SKM-1 treated with dmso at 0.1 percent for 144 hours (cell line): ENCODE measurements at regions not wholly inside any gene's neighbourhood (a gene's known extent, or its start where the extent isn't known, plus 50 kb on each side); places are given as distances from the start of the nearest gene placed in this dataset.
"Not testable (repeated sequence)": the region's sequence is repeated elsewhere in the genome, so short reads cannot be mapped to it uniquely, and the experiment has no call there.

Experiments used
- DNase-seq: peaks from one replicate; lab custom pipeline; 2025; ENCODE audit not compliant: unreplicated experiment; lab: John Stamatoyannopoulos, UW

DNA sequence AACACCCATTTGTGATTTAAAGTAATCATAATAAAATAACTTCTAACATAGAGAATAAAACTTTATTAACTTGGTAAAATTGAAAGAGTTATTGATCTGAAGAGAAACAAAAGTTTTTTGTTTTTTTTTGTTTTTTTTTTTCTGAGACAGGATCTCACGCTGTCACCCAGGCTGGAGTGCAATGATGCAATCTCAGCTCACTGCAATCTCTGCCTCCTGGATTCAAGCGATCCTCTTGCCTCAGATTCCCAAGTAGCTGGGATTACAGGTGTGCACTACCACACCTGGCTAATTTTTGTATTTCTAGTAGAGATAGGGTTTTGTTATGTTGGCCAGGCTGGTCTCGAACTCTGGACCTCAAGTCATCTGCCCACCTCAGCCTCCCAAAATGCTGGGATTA is 116.5 kb upstream of the SPATA31D4 start:
- DNase-seq: not testable (repeated sequence)

DNA sequence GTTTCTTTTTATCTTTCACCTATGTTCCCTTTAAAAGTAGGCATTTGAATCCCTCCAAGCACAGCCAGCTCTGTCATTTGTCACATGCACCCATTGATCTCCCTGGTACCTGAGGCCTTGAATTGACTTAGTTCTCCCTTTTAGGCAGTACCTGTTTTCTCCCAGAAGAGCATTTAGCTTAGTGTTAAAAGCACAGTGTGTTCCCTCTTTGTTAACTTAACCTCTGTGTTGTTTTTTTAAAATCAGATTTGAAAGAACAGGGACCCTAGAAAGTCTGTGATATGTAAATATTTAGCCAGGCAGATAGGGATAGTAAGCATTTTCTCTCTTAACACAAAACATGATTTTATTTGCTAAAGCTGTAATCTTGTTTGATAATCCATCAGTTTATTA is 113.8 kb upstream of the SPATA31D4 start:
- DNase-seq: no peak

DNA sequence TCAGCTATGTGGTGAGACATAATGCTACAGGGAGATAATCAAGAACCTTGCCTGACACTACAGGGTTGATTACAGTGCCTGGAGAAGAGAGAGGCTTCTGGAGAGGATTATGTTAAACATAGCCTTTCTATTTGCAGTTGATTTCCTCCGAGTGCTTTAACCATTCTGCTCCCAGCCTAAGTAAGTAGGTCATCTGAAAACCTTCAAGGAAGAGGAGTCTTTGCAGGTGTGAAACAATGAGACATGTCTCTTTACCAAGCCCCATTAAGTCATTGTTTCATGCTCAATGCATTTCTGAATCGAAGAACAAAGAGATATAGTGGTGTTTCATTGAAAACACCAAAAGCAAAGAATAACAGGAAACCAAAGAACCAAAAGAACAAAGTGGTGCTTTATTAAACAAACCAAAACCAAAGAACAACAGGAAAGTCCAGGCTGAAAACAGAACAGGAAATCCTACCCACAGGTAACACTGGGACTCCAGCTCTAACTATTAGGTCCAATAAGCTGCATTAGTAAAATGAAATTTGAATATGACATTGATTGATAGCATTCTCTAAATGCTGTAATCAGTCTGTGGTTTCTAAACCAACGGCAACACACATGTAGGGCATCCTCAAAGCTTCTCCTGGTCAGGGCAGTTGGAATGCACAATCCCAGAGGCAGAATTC is 113.3 kb upstream of the SPATA31D4 start:
- DNase-seq: no peak

DNA sequence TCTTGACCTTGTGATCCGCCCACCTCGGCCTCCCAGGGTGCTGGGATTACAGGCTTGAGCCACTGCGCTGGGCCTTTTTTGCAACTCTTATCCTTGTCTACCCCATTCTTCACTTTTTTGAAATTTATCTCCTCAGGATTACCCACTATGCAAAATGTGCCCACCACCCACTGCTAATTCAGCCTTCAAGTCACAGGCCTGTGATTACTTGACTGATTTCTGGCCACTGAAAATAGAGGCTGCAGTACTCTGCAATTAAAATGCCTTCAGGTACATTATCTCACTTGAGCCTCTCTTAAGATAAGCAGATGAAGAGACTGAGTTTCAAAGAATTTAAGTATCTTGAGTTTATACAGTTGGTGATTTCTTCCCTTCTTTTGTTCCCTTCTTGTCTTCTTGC is 112.4 kb upstream of the SPATA31D4 start:
- no peak for DNase-seq

DNA sequence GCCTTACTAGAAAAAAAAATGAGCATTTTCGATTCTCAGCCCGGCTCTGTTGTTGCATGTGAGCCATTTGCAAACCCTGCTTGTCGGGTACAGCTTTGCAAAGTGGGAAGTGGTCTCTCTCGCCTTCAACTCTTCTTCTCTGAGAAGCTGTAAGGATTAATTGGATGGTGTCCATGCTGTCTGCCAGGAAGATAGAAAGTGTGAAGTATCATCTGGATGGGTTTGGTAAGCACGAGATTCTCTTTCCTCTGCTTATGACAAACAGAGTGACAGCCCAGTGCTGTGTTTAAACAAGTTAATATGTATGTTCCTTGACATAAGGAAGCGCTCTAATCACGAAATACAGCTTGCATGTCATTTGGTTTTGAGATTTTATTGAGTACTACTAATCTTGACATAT is 109.1 kb upstream of the SPATA31D4 start:
- no peak for DNase-seq

DNA sequence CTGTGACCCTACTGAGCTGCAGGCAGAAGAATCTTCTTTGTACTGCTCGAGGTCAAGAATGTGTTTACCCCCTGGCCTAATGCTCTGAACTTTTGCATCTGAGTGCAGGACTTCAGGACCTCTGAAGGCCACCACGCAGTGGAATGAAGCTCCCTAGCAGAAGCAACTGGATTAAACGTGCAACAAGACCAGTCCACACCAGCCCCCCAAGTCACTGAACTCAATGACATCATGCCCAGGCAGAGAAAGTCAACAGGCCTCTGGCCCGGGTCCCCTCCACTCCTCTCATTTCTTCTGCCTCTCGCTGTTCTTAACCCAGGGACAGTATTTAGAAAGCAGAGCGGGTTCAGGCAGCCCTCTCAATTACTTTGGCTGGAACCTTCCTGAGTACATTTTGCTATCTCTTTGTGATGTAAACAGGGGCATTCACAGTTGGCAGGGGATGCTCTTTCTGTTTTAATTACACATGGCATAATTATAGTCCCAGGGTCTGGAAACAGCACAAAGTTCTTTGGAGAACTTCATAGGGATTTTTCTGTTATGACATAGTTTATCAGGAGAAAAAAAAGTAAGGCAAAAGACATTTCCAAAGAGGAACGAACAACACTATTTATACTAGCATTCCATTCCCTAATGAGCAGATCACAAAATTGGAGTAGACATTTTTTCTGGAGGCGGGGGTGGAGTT is 108.2 kb upstream of the SPATA31D4 start:
- DNase-seq: no peak

DNA sequence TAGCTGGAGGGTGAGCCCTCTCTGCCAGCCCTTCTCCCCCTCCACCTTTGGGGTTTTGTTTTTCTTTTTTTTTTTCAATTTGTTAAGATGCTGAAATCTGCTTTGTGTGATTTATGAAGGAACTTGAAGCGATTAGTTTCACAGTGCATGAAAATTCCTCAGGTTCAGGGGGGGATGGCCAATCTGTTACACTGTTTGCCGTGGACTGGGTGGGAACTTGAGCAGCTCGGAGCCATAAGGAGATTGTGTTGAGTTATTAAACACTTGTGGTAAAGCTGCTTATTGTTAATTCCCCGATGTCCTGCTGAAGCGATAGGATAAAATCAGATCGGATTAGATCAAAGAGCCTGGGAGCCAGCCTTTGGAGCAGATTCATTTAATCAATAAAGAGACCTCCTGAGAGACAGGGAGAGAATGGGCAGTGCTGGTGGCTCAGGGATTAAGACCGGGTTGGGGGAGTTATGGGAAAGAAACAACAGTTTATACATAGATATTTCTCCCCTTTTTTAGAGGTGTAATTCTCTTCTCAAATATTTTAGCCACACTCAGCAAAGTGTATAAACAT is 105.8 kb upstream of the SPATA31D4 start:
- DNase-seq: no peak

DNA sequence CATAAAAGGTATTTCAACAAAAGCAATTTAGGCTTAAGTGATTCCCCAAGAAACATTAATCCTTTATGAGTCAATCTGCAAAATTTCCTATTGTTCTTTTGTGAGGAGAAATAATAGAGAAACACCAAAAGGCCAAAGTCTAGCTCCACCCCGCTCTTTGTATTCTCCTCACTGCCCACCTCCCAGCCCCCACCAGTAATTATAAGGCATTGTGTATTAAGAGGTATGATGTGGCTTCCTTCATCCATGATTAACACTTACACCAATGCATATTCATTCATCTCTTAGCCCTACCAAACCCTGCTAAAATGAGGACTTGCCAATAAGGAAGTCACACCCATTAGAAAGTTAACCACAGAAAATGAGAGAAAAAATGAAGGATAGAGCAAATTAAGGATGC is 105.3 kb upstream of the SPATA31D4 start:
- DNase-seq: no peak

DNA sequence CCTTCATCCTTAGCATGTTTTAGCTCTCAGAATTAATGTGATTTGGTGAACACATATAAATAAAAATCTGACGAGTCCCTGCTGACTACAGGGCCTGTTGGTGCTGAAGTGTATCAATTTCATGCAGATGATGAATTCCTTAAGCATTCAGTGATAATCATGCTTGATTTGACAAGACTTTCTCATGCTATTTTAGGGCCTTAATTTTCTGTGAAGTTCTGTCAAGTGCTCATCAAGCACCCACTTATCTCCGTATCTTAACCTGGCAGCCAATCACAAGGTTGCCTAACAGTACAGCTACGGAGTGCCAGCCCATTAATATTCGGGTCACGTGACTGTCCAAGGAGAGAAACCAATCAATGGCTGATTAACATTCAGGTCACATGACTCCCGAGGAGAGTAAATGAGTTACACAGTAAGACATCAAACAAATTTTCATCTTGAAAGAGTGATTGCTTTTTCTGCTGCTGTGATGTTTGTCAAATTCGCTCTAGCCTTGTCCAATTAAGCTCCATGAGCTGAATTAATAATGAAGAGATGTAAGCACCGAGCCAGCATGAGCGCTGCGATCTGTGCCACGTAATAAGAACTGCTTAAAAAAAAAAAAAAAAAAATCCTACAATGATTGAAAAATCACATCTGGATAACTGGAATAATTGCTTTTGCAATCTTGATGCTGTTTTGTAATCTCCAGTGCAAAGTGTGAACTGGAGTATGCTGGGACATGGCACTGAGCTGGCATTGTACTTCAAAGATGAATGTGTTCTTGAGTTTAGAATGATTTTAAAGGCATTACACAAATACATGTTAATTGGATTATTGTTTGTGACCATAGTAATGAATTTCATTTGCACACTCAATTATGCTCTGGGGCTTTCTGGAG is 104.3 kb upstream of the SPATA31D4 start:
- no peak for DNase-seq

DNA sequence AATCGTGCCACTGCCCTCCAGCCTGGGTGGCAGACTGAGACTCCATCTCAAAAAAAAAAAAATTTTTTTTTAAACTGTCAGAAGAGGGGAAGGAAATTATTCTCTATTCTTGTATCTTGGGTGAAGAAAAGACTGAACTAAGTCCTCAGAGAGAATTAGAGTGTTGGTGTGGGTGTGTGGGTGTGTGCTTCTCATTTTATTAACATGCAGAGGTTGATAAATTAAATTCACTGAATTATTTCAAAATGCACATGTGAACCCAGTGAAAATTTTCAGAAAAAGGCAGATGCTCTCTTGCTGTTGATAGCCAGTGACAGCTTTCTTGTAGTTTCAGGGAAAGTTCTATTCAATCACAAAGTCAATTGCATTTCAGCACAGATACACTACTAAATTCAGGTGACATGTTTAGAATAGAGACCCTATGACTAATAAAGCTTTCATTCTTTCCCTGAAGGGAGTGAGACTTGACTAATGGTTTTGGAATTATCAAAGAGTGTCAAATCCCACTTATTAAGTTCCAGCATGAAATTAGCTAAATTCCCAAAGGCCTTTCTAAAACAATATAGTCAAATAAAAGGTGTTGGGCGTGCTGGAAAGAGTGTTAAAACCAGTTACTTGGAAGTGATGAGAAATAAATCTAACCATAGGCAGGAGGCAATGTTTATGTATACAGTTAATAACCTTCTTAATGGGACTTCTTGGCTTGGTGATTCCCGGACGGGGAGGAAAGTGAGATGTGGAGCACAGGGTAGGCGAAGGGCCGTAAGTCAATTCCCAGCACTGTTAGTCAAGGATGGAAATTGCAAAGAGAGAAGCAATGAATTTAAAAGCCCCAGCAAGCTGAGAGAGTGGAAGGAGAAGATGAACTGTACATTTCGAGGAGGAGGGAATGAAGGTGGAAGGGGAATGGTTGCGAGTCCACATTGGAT is 103.2 kb upstream of the SPATA31D4 start:
- DNase-seq: no peak

DNA sequence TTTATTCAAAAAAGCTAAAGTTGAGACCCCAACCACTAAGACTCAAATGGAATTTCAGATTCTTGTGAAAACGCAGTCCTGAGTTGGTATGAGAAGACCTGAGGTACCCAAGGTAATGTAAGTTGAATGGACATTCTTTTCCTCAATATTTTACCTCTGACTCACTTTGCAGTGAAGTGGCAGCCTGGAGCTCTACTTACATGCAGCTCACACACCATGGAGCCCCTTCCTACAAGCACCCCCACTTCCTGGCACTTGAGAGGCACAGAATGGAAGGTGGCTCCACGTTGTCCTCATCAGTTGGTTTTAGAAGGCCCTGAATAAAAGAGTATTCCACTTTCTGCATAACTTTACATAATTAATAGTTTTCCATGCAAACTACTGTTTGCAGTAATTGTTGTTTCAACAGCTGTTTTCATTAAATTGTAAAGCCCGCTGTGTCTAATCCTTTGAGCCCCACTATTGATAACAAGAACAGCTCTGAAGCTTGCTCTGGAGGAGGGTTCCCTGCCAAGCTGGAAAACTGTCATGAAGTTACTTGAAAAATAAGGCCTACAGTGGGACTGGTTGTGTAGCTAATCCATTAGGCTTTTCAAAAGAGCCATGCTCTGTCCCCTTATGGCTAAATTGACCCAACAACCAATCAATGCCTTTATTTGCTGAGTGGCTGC is 102.2 kb upstream of the SPATA31D4 start:
- no peak for DNase-seq

DNA sequence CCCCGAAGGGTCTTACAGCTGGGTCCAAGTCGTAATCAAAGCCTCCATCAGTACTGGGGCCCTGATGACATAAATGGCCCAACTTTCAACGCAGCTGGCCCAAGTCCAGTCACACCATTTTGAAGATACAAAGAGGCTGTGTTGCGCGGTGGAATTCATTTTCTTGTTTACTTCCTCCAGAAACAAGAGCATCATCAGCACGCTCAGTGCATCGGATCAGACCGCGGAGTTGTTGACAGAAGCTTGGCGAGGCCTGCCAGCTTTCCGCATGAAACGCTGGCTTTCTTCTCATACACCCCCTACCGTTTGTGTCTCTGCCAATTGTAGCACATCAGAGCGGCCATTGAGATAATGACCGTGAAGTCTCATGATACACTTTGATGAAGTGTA is 101.7 kb upstream of the SPATA31D4 start:
- no peak for DNase-seq

DNA sequence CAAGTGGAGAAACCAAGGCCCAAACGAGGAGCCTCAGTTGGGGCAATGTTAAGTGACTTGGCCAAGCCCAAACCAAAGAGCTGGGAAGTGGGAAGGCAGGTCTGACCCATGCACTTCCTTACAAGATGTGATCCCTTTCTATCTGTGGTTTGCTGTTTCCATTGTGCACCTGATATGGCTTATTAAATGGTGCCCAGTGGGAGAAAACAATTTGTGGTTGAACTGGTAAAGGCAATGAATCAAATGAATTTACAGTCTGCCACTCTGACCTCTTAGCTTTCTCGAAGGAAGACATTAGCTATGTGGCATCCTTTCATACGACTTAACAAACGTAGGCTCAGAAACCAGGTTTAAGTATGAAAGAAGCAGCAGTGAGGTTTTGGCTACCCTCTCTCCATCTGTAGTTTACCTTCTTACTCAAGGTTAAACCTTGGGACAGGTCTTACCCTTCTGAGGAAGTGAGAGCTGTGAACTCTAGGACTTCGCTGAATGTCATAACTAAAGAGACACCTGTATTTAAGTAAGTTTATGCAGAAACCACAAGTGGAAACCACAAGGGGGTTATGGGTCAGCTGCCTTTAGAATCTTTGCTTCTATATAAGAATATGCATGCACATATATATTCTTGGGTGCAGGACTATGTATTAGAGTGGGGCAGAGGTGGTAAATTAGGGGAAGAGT is 100.5 kb upstream of the SPATA31D4 start:
- DNase-seq: no peak

DNA sequence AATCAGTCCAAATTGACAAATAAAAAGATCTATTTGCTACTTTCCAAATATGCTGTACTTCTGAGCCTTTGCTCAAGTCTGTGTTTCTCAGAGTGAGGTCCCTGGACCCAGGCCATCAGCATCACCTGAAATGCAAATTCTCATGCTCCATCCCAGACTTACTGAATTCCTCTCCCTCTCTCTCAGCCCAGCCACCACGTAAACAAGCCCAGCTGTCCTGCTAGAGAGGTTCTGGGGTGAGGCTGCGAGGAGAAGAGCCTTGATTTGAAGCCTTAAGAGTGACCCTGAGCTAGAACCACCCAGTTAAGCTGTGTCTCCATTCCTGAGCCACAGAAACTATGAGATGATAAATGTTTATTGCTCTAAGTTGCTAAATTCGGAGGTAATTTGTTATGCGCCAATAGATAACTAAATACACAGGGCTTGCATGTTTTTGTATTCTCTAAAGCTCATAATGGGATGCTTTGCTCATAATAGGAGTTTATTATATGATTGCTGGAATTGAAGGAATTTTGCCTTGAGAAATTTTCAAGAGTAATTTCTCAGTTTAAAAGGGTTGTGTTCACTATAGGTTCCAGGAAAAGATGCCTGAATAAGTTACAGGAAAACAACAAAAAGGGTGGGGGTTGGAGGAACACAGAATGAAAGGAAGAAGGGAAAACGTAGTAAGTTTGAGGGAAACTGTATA is 98.9 kb upstream of the SPATA31D4 start:
- no peak for DNase-seq

DNA sequence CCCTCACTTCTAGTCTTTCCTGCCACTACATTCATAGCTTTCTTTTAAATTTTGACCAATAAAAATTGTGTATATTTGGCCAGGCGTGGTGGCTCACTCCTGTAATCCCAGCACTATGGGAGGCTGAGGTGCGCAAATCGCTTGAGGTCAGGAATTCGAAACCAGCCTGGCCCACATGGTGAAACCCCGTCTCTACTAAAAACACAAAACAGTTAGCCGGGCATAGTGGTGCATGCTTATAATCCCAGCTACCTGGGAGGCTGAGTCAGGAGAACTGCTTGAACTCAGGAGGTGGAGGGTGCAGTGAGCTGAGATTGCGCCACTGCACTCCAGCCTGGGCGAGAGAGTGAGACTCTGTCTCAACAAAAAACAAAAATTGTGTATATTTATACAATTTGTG is 97.8 kb upstream of the SPATA31D4 start:
- not testable (repeated sequence) for DNase-seq

DNA sequence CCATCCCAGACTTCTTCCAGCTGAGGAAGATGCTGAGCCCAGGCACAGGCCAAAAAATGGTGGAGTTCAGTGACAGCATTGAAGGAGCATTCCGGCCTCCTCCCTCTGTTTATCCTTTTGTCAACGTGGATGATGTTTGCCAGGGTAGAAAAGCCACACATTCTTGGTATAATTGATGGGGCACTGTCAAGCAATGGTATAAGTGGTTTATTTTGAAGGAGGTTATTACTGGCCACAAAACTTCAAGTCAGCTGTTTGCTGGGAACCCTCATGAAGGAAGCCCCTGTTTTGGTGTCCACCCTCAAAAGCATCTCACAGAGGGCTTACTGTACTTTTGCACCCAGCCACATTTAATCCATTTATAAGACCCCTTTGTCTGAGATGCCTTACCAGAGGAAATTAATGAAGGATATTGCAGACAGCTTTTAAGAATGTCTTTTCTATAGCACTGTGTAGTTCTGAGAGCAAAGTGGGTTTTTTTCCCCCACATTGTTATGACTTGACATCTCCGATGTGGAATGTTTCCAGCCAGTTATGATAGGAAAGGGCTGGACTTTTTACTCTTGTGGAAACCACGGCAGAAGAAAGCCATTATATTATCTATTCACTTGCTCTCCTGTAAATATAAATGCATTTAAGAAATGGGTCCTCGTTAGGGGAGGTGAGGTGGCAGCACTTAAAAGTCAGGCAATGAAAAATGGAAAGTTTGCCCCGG is 95.5 kb upstream of the SPATA31D4 start:
- DNase-seq: no peak

DNA sequence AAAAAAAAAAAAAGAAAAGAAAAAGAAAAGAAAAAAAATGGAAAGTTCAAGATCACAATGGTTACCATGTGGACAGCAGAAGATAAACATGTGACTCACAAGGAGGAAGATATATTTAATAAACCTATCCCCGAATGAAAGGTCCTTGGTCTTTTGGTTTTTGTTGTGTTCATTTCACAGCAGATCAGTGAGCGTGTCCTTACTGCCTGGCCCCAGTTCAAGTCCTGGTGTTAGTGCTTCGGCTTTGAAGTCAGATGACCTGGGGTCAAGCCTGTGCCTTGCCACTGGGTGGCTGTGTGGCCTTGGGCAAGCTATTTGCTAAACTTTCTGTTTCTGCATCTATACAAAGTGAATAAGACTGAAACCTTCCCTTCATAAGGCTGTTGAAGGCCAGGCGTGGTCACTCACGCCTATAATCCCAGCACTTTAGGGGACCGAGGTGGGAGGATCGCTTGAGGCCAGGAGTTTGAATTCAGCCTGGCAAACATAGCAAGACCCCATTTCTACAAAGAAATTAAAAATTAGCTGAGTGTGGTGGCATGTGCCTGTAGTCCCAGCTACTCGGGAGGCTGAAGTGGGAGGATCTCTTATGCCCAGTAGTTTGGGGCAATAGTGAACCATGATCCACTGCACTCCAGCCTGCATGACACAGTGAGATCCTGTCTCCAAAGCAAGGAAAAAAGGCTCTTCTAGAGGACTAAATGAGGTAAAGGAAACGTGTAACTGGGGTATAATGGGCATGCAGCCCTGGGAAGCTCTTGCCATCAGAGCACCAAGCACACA is 94.5 kb upstream of the SPATA31D4 start:
- DNase-seq: no peak
